H9 (cell line): ENCODE measurements at regions not wholly inside any gene's neighbourhood (a gene's known extent, or its start where the extent isn't known, plus 50 kb on each side); places are given as distances from the start of the nearest gene placed in this dataset.

Experiments used
- DNase-seq: peaks from one replicate; pipeline ENCODE4 v3.0.0-alpha.2; 2017
- H2AFZ ChIP-seq: one replicate; pipeline ENCODE4 v1.6.1; 2013; ENCODE audit warnings: mild to moderate bottlenecking, low read length, control low read depth, moderate library complexity
- H2AK5ac ChIP-seq: 2 replicates; pipeline ENCODE4 v1.6.1; 2013; ENCODE audit warnings: low read length, control low read depth, mixed read lengths; ENCODE audit not compliant: insufficient read length
- H2BK120ac ChIP-seq: one replicate; pipeline ENCODE4 v1.6.1; 2013; ENCODE audit warnings: low read depth, mild to moderate bottlenecking, low read length, control low read depth, inconsistent platforms; ENCODE audit not compliant: poor library complexity, severe bottlenecking
- H2BK12ac ChIP-seq: 2 replicates; pipeline ENCODE4 v1.6.1; 2013; ENCODE audit warnings: low read length, control low read depth, mixed read lengths, low read depth; ENCODE audit not compliant: insufficient read length
- H2BK15ac ChIP-seq: 2 replicates; pipeline ENCODE4 v1.6.1; 2013; ENCODE audit warnings: low read depth, low read length, control low read depth
- H2BK20ac ChIP-seq: one replicate; pipeline ENCODE4 v1.6.1; 2013; ENCODE audit warnings: low read depth, mild to moderate bottlenecking, low read length, control low read depth, inconsistent platforms; ENCODE audit not compliant: poor library complexity, severe bottlenecking
- H2BK5ac ChIP-seq: 2 replicates; pipeline ENCODE4 v1.6.1; 2013; ENCODE audit warnings: low read length, control low read depth, mixed read lengths; ENCODE audit not compliant: insufficient read length
- H3K14ac ChIP-seq: 2 replicates; pipeline ENCODE4 v1.6.1; 2013; ENCODE audit warnings: low read length, control low read depth; ENCODE audit not compliant: insufficient read depth
- H3K18ac ChIP-seq: 2 replicates; pipeline ENCODE4 v1.6.1; 2013; ENCODE audit warnings: low read depth, mild to moderate bottlenecking, mixed read lengths, low read length, control low read depth; ENCODE audit not compliant: insufficient read length
- H3K23ac ChIP-seq: 2 replicates; pipeline ENCODE4 v1.6.1; 2013; ENCODE audit warnings: low read length, control low read depth, mixed read lengths, low read depth; ENCODE audit not compliant: insufficient read length
- H3K23me2 ChIP-seq: 2 replicates; pipeline ENCODE4 v1.6.1; 2013; ENCODE audit warnings: low read depth, mild to moderate bottlenecking, mixed read lengths, low read length, control low read depth; ENCODE audit not compliant: insufficient read length, poor library complexity, severe bottlenecking
- H3K27ac ChIP-seq: 2 replicates; pipeline ENCODE4 v1.5.1; 2013; ENCODE audit warnings: low read length, control low read depth, mixed read lengths, low read depth; ENCODE audit not compliant: insufficient read length
- H3K27me3 ChIP-seq: 2 replicates; pipeline ENCODE4 v1.6.1; 2013; ENCODE audit warnings: low read length, control low read depth, inconsistent platforms; ENCODE audit not compliant: insufficient read depth
- H3K4ac ChIP-seq: 2 replicates; pipeline ENCODE4 v1.6.1; 2013; ENCODE audit warnings: low read depth, mild to moderate bottlenecking, control low read depth, inconsistent platforms, low read length, moderate library complexity
- H3K4me1 ChIP-seq: 2 replicates; pipeline ENCODE4 v1.6.1; 2013; ENCODE audit warnings: low read length, control low read depth, inconsistent platforms; ENCODE audit not compliant: insufficient read depth
- H3K4me2 ChIP-seq: 2 replicates; pipeline ENCODE4 v1.6.1; 2013; ENCODE audit warnings: low read length, control low read depth, mixed read lengths; ENCODE audit not compliant: insufficient read length, insufficient read depth
- H3K56ac ChIP-seq: 2 replicates; pipeline ENCODE4 v1.6.1; 2013; ENCODE audit warnings: low read depth, mild to moderate bottlenecking, mixed read lengths, low read length, control low read depth; ENCODE audit not compliant: insufficient read length
- H3K79me1 ChIP-seq: 2 replicates; pipeline ENCODE4 v1.6.1; 2013; ENCODE audit warnings: low read depth, mild to moderate bottlenecking, moderate library complexity, low read length, control low read depth, inconsistent platforms; ENCODE audit not compliant: insufficient read depth, poor library complexity, severe bottlenecking
- H3K79me2 ChIP-seq: 2 replicates; pipeline ENCODE4 v1.6.1; 2013; ENCODE audit warnings: low read length, control low read depth, inconsistent platforms; ENCODE audit not compliant: insufficient read depth
- H3K9ac ChIP-seq: 2 replicates; pipeline ENCODE4 v1.6.1; 2013; ENCODE audit warnings: low read length, control low read depth, mixed read lengths; ENCODE audit not compliant: insufficient read length; ENCODE audit errors: extremely low read depth
- H3K9me3 ChIP-seq: one replicate; pipeline ENCODE4 v1.6.1; 2013; ENCODE audit warnings: low read depth, low read length, inconsistent platforms; ENCODE audit not compliant: control insufficient read depth
- H3T11ph ChIP-seq: one replicate; pipeline ENCODE4 v1.6.1; 2013; ENCODE audit warnings: mild to moderate bottlenecking, low read length, control low read depth, inconsistent platforms
- H4K20me1 ChIP-seq: one replicate; pipeline ENCODE4 v1.6.1; 2013; ENCODE audit not compliant: control insufficient read depth, insufficient read length, insufficient read depth
- H4K5ac ChIP-seq: 2 replicates; pipeline ENCODE4 v1.6.1; 2013; ENCODE audit warnings: low read depth, mild to moderate bottlenecking, mixed read lengths, low read length, control low read depth; ENCODE audit not compliant: insufficient read length
- H4K8ac ChIP-seq: replicated peaks from 2 replicates; pipeline ENCODE4 v1.6.1; 2013; ENCODE audit warnings: low read length, control low read depth, mixed read lengths, low read depth; ENCODE audit not compliant: insufficient read length
- H4K91ac ChIP-seq: 2 replicates; pipeline ENCODE4 v1.6.1; 2013; ENCODE audit warnings: low read depth, mild to moderate bottlenecking, moderate library complexity, mixed read lengths, low read length, control low read depth; ENCODE audit not compliant: insufficient read length
- H3K27ac Mint-ChIP-seq, 3 experiments: 2 replicates in 2 of 3; 3 replicates in 1 of 3; pipeline ENCODE4 v1.8.0; 2020 to 2021; ENCODE audit warnings: mixed read lengths in 3 of 3, mild to moderate bottlenecking in 1 of 3, moderate library complexity in 1 of 3
- H3K27me3 Mint-ChIP-seq: 2 replicates; pipeline ENCODE4 v1.8.0; 2021; ENCODE audit warnings: low read depth, mild to moderate bottlenecking, moderate library complexity, mixed read lengths
- H3K36me3 Mint-ChIP-seq, 3 experiments: 2 replicates in 2 of 3; 3 replicates in 1 of 3; pipeline ENCODE4 v1.8.0; 2020 to 2021; ENCODE audit warnings: low read depth in 3 of 3, mixed read lengths in 3 of 3; ENCODE audit not compliant: insufficient read depth in 1 of 3
- H3K4me1 Mint-ChIP-seq, 2 experiments: 2 replicates each; pipeline ENCODE4 v1.8.0; 2020; ENCODE audit warnings: mixed read lengths in 2 of 2
- H3K4me3 Mint-ChIP-seq, 2 experiments: 2 replicates in 1 of 2; 3 replicates in 1 of 2; pipeline ENCODE4 v1.8.0; 2020 to 2021; ENCODE audit warnings: mild to moderate bottlenecking in 2 of 2, mixed read lengths in 2 of 2, moderate library complexity in 1 of 2
- H3K9me3 Mint-ChIP-seq, 2 experiments: 2 replicates in 1 of 2; 3 replicates in 1 of 2; pipeline ENCODE4 v1.8.0; 2020; ENCODE audit warnings: mild to moderate bottlenecking in 2 of 2, mixed read lengths in 2 of 2, moderate library complexity in 1 of 2
- WGBS: extraction: QIAGEN DNeasy Blood & Tissue Kit; methylation state at CpG from one replicate; pipeline ENCODE4 v1.1.7; 2013; ENCODE audit warnings: missing lambda C conversion rate, low lambda C conversion rate, mixed read lengths; ENCODE audit not compliant: insufficient read length; ENCODE audit errors: extremely low coverage; 5-methylcytosine and 5-hydroxymethylcytosine counted together
- TF ChIP-seq, protein P1 (sequence below): fragments of 200-600 bp; sonication (generic); conservative IDR thresholded peaks from 3 replicates; pipeline ENCODE4 v1.8.0; 2021; ENCODE audit warnings: antibody characterized with exemption, mild to moderate bottlenecking

- no peak overlapping the region for H3K4me2 ChIP-seq
- no peak overlapping the region for H2AK5ac ChIP-seq
- no peak overlapping the region for H3K27ac ChIP-seq
- no peaks in the 10 kb centered on the region for H3K36me3 Mint-ChIP-seq
- no peak overlapping the region for H3K27ac Mint-ChIP-seq
- H3K9me3 ChIP-seq, result no peaks in the 10 kb centered on the region
- H2BK120ac ChIP-seq, result no peak overlapping the region
- no peak overlapping the region for H3K56ac ChIP-seq
- TF ChIP-seq, protein P1, sequence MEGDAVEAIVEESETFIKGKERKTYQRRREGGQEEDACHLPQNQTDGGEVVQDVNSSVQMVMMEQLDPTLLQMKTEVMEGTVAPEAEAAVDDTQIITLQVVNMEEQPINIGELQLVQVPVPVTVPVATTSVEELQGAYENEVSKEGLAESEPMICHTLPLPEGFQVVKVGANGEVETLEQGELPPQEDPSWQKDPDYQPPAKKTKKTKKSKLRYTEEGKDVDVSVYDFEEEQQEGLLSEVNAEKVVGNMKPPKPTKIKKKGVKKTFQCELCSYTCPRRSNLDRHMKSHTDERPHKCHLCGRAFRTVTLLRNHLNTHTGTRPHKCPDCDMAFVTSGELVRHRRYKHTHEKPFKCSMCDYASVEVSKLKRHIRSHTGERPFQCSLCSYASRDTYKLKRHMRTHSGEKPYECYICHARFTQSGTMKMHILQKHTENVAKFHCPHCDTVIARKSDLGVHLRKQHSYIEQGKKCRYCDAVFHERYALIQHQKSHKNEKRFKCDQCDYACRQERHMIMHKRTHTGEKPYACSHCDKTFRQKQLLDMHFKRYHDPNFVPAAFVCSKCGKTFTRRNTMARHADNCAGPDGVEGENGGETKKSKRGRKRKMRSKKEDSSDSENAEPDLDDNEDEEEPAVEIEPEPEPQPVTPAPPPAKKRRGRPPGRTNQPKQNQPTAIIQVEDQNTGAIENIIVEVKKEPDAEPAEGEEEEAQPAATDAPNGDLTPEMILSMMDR, result no peak
- no peaks in the 10 kb centered on the region for H4K20me1 ChIP-seq
- H2AFZ ChIP-seq, result no peak overlapping the region
- peaks cover 11% of the 10 kb centered on the region in 2 experiments; a peak in 2 of 4 replicates for H3K4me1 Mint-ChIP-seq
- no peaks in the 10 kb centered on the region for H3K23me2 ChIP-seq
- no peak overlapping the region for H2BK5ac ChIP-seq
- H2BK20ac ChIP-seq, result no peak overlapping the region
- H3T11ph ChIP-seq, result no peak overlapping the region
- H3K18ac ChIP-seq, result no peak overlapping the region
- H3K14ac ChIP-seq, result no peak overlapping the region
- DNase-seq, result no peak
- peaks cover 8% of the 10 kb centered on the region for H3K27me3 Mint-ChIP-seq
- H3K79me2 ChIP-seq, result no peaks in the 10 kb centered on the region
- H4K8ac ChIP-seq, result no peak overlapping the region
- 0 out of 2 replicates have a peak, but pooled peaks cover 4% of the 10 kb centered on the region for H3K4me1 ChIP-seq
- no peak overlapping the region for H3K4me3 Mint-ChIP-seq
- H3K23ac ChIP-seq, result no peak overlapping the region
- no peak overlapping the region for H3K4ac ChIP-seq
- H2BK15ac ChIP-seq, result no peak overlapping the region
- H2BK12ac ChIP-seq, result no peak overlapping the region
- H3K9me3 Mint-ChIP-seq, result no peaks in the 10 kb centered on the region
- H4K5ac ChIP-seq, result no peak overlapping the region
- no peak overlapping the region for H4K91ac ChIP-seq
- H3K9ac ChIP-seq, result no peak overlapping the region
- H3K27me3 ChIP-seq, result no peaks in the 10 kb centered on the region
- no peaks in the 10 kb centered on the region for H3K79me1 ChIP-seq
- WGBS, result no CpG with 5 or more reads among the region's 3 CpGs
Observed at GRCh38 chr5:174400461-174400860, 323.9 kb upstream of the MSX2 start.
